ENCODE measurements at regions not wholly inside any gene's neighbourhood (a gene's known extent, or its start where the extent isn't known, plus 50 kb on each side); places are given as distances from the start of the nearest gene placed in this dataset.
"Not testable (repeated sequence)": the region's sequence is repeated elsewhere in the genome, so short reads cannot be mapped to it uniquely, and the experiment has no call there.

GRCh38 chr2:144115739-144116291 is 404.1 kb downstream of the ZEB2 start:
- TF ChIP-seq CTCF (IDR thresholded peaks at IDR 0.05), result no peak
- DNase-seq (ENCODE audit: low spot score), result no peak
- Mint-ChIP-seq H3K4me1 (ENCODE audit: low read depth) (peaks cover 39% of the 10 kb centered on the region), H3K4me3 (ENCODE audit: unreplicated experiment) (no peak overlapping the region), H3K36me3 (ENCODE audit: low read depth) (peaks cover 2% of the 10 kb centered on the region), H3K27me3 (ENCODE audit: low read depth) (no peaks in the 10 kb centered on the region), H3K9me3 (ENCODE audit: low read depth) (peaks cover 6% of the 10 kb centered on the region), H3K27ac (ENCODE audit: unreplicated experiment) (no peak overlapping the region)

GRCh38 chr2:144114760-144115159 is 405.2 kb downstream of the ZEB2 start:
- no peak overlapping the region for H3K27ac Mint-ChIP-seq (ENCODE audit: unreplicated experiment)
- H3K4me3 Mint-ChIP-seq (ENCODE audit: unreplicated experiment), result no peak overlapping the region
- no peak for DNase-seq (ENCODE audit: low spot score)
- H3K36me3 Mint-ChIP-seq (ENCODE audit: low read depth), result peaks cover 2% of the 10 kb centered on the region
- TF ChIP-seq CTCF (IDR thresholded peaks at IDR 0.05), result no peak
- no peaks in the 10 kb centered on the region for H3K27me3 Mint-ChIP-seq (ENCODE audit: low read depth)
- H3K9me3 Mint-ChIP-seq (ENCODE audit: low read depth), result peaks cover 6% of the 10 kb centered on the region
- peaks cover 42% of the 10 kb centered on the region for H3K4me1 Mint-ChIP-seq (ENCODE audit: low read depth)

- H3K4me1 Mint-ChIP-seq (ENCODE audit: low read depth), result peaks cover 42% of the 10 kb centered on the region
- H3K4me3 Mint-ChIP-seq (ENCODE audit: unreplicated experiment), result peak overlapping the region; percentile 27
- peaks cover 17% of the 10 kb centered on the region for H3K9me3 Mint-ChIP-seq (ENCODE audit: low read depth)
- H3K27me3 Mint-ChIP-seq (ENCODE audit: low read depth), result no peaks in the 10 kb centered on the region
- H3K27ac Mint-ChIP-seq (ENCODE audit: unreplicated experiment), result peak overlapping the region; percentile 64
- peaks cover 11% of the 10 kb centered on the region for H3K36me3 Mint-ChIP-seq (ENCODE audit: low read depth)
- no peak for TF ChIP-seq CTCF (IDR thresholded peaks at IDR 0.05)
- DNase-seq (ENCODE audit: low spot score), result no peak
Observed at GRCh38 chr2:144111437-144111836, 408.5 kb downstream of the ZEB2 start.

GRCh38 chr2:144106104-144106503 is 413.8 kb downstream of the ZEB2 start:
- not testable (repeated sequence) for H3K4me1 Mint-ChIP-seq (ENCODE audit: low read depth); H3K27me3 Mint-ChIP-seq (ENCODE audit: low read depth); DNase-seq (ENCODE audit: low spot score); H3K27ac Mint-ChIP-seq (ENCODE audit: unreplicated experiment); H3K4me3 Mint-ChIP-seq (ENCODE audit: unreplicated experiment)
- H3K9me3 Mint-ChIP-seq (ENCODE audit: low read depth), result peaks cover 28% of the 10 kb centered on the region
- H3K36me3 Mint-ChIP-seq (ENCODE audit: low read depth), result peaks cover 15% of the 10 kb centered on the region

GRCh38 chr2:144102386-144102785 is 417.5 kb downstream of the ZEB2 start:
- no peak overlapping the region for H3K4me3 Mint-ChIP-seq (ENCODE audit: unreplicated experiment)
- no peak for DNase-seq (ENCODE audit: low spot score)
- H3K27me3 Mint-ChIP-seq (ENCODE audit: low read depth), result no peaks in the 10 kb centered on the region
- H3K4me1 Mint-ChIP-seq (ENCODE audit: low read depth), result peaks cover 20% of the 10 kb centered on the region
- TF ChIP-seq CTCF (IDR thresholded peaks at IDR 0.05), result no peak
- H3K36me3 Mint-ChIP-seq (ENCODE audit: low read depth), result peaks cover 15% of the 10 kb centered on the region
- no peak overlapping the region for H3K27ac Mint-ChIP-seq (ENCODE audit: unreplicated experiment)
- peaks cover 26% of the 10 kb centered on the region for H3K9me3 Mint-ChIP-seq (ENCODE audit: low read depth)

- TF ChIP-seq CTCF (IDR thresholded peaks at IDR 0.05), result peak; percentile 71
- peak overlapping the region; percentile 74 for H3K27ac Mint-ChIP-seq (ENCODE audit: unreplicated experiment)
- H3K4me3 Mint-ChIP-seq (ENCODE audit: unreplicated experiment), result no peak overlapping the region
- H3K4me1 Mint-ChIP-seq (ENCODE audit: low read depth), result peaks cover 23% of the 10 kb centered on the region
- H3K9me3 Mint-ChIP-seq (ENCODE audit: low read depth), result peaks cover 5% of the 10 kb centered on the region
- DNase-seq (ENCODE audit: low spot score), result no peak
- H3K27me3 Mint-ChIP-seq (ENCODE audit: low read depth), result no peaks in the 10 kb centered on the region
- peaks cover 4% of the 10 kb centered on the region for H3K36me3 Mint-ChIP-seq (ENCODE audit: low read depth)
Observed at GRCh38 chr2:144099780-144100377, 420.0 kb downstream of the ZEB2 start.

Measured in chondrocyte (in vitro differentiated cells).